ENCODE measurements at regions not wholly inside any gene's neighbourhood (a gene's known extent, or its start where the extent isn't known, plus 50 kb on each side); places are given as distances from the start of the nearest gene placed in this dataset.
A peak's percentile ranks its signal among the peaks of the same experiment; 100 is the strongest.
"Not testable (repeated sequence)": the region's sequence is repeated elsewhere in the genome, so short reads cannot be mapped to it uniquely, and the experiment has no call there.

DNA sequence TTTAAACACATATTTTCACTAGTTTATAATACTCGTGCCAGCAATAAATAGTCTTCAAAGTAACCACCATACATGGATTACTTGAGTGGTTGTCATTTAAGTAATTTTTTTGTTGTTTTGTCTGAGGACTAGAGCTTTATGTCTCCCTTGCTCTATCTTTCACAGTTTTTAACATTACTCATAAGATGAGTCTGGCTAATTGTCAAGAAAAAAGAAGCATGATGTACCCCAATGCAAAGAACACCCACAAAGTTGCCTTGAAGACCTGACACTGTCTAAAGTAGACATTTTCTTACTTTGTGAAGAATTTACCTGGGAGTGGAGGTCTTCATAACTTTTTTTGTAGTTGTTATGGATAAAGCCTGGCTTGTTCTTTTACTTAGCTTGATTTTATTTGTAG, 210.4 kb upstream of the BRINP3 start:
- WGBS, 10 experiments: 8 to 100% (median 52%) methylated on average over 1 of the region's 1 CpG; no CpG with 5 or more reads in 2 of the 10 experiments
- no peak for ATAC-seq (replicated peaks in 6 of 8)

DNA sequence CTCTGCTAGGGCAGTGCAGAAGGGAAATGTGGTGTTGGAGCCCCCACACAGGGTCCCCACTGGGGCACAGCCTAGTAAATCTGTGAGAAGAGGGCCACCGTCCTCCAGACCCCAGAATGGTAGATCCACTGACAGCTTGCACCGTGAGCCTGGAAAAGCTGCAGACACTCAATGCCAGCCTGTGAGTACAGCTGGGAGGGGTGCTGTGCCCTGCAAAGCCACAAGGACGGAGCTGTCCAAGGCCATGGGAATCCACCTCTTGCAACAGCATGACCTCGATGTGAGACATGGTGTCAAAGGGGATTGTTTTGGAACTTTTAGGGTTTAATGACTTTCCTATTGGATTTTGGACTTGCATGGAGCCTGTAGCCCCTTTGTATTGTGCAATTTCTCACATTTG, 220.8 kb upstream of the BRINP3 start:
- 20 to 94% (median 74%) methylated on average over 2 to 3 of the region's 4 CpGs; no CpG with 5 or more reads in 5 of the 10 experiments for WGBS, 10 experiments
- ATAC-seq (replicated peaks in 6 of 8); H3K4me3 ChIP-seq; H3K4me1 ChIP-seq (replicated peaks in 1 of 2); in situ Hi-C loops (cut with MboI; ENCODE audit: low pct_unique_long_range_greater_than_20kb in 2 of 9, low sequenced_read_pairs in 9 of 9, unreplicated experiment in 9 of 9); H3K27ac ChIP-seq: not testable (repeated sequence)

More for the DNA sequence above, 210.4 kb upstream of the BRINP3 start:
- H3K4me1 ChIP-seq (replicated peaks in 1 of 2): no peaks in the 10 kb centered on the region
- no peak overlapping the region for H3K4me3 ChIP-seq
- no peak overlapping the region for H3K27ac ChIP-seq
- in situ Hi-C loops (cut with MboI; ENCODE audit: low pct_unique_long_range_greater_than_20kb in 2 of 9, low sequenced_read_pairs in 9 of 9, unreplicated experiment in 9 of 9): no loop called here

DNA sequence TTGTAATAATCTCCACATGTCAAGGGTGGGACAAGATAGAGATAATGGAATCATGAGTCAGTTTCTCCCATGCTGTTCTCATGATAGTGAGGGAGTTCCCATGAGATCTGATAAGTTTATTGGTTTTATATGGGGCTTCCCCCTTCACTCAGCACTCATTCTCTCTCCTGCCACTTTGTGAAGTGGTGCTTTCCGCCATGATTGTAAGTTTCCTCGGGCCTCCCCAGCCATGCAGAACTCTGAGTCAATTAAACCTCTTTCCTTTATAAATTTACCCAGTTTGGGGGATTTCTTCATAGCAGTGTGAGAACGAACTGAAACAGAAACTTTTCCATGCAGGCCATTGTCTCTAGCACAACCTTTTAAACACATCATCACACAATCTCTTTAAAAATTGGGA, 221.5 kb upstream of the BRINP3 start:
- ATAC-seq (replicated peaks in 6 of 8): no peak
- no peak overlapping the region for H3K4me3 ChIP-seq
- H3K4me1 ChIP-seq (replicated peaks in 1 of 2): no peaks in the 10 kb centered on the region
- no peak overlapping the region for H3K27ac ChIP-seq
- in situ Hi-C loops (cut with MboI; ENCODE audit: low pct_unique_long_range_greater_than_20kb in 2 of 9, low sequenced_read_pairs in 9 of 9, unreplicated experiment in 9 of 9): no loop called here
- WGBS, 10 experiments: 0 to 90% (median 61%) methylated on average over 1 to 3 of the region's 3 CpGs

DNA sequence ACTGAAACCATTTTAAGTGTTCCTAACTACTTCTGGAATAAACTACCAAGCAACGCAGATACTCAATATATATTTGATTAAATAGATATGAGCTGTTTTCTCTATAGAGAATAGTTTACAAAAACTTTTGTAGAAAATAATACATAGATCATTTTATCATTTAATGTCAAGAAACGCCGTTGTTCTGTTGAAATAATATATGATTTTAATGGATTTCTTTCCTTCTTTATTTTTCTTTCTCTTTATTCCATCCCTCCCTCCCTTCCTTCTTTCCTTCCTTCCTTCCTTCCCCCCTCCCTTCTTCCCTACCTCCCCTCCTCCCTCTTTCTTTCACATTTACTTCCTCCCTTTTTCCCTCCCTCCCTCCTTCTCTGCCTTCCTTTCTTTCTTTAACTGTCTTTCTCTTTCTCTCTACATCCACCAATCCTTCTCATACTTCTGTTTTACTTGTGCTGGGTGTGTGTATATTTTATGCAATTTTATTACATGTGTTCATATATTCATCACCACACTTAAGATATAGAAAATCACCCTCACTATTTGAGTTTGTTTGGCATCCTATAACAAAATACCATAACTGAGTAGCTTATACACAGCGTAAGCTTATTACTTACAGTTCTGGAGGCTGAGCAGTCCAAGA, 230.9 kb upstream of the BRINP3 start:
- Histone ChIP-seq H3K4me1 (replicated peaks in 1 of 2) (no peaks in the 10 kb centered on the region), H3K27ac (no peak overlapping the region), H3K4me3 (no peak overlapping the region)
- WGBS, 10 experiments: 0 to 100% (median 92%) methylated on average over 2 to 4 of the region's 4 CpGs; no CpG with 5 or more reads in 1 of the 10 experiments
- no peak for ATAC-seq (replicated peaks in 6 of 8)
- in situ Hi-C loops (cut with MboI; ENCODE audit: low pct_unique_long_range_greater_than_20kb in 2 of 9, low sequenced_read_pairs in 9 of 9, unreplicated experiment in 9 of 9): no loop called here

DNA sequence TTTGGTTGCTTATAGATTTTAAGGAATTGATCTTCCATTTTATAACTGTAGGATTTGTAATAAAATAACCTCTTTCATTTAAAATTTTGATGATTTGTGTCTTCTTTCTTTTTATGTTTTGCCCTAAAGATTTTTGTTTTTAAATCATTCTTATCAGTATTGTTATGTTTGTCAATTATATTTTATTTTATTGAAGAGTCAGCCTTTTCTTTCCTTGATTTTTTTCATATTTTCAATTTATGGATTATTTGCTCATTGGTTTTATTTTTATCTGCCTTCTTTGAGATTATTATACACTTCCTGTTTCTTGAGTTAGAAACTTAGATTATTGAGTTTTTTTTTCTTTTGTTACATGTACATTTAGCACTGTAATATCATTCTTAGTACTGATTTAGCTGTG, 233.4 kb upstream of the BRINP3 start:
- in situ Hi-C loops (cut with MboI; ENCODE audit: low pct_unique_long_range_greater_than_20kb in 2 of 9, low sequenced_read_pairs in 9 of 9, unreplicated experiment in 9 of 9): no loop called here
- Histone ChIP-seq H3K4me3 (no peak overlapping the region), H3K27ac (no peak overlapping the region), H3K4me1 (replicated peaks in 1 of 2) (no peaks in the 10 kb centered on the region)
- no peak for ATAC-seq (replicated peaks in 6 of 8)

DNA sequence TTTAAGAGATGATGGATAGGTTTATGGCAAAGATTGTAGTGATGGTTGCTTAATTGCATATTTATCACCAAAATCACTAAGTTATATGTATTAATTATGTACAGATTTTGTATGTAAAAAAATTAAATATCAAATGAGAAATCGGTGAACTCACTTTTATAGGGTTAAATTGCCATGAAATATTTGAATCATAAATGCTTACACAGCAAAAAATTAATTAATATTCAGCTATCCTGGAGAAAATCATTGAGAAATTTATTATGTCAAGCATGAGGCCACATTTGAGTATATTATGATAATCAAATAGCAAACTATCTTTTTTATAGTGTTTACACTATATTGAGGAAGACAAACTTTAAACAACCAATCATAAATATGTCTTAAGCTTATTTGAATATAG, 239.4 kb upstream of the BRINP3 start:
- Histone ChIP-seq H3K4me3 (no peak overlapping the region), H3K4me1 (replicated peaks in 1 of 2) (no peaks in the 10 kb centered on the region), H3K27ac (no peak overlapping the region)
- in situ Hi-C loops (cut with MboI; ENCODE audit: low pct_unique_long_range_greater_than_20kb in 2 of 9, low sequenced_read_pairs in 9 of 9, unreplicated experiment in 9 of 9): no loop called here
- no peak for ATAC-seq (replicated peaks in 6 of 8)
- 0 to 89% (median 58%) methylated on average over 1 of the region's 1 CpG for whole genome bisulfite sequencing, 10 experiments

DNA sequence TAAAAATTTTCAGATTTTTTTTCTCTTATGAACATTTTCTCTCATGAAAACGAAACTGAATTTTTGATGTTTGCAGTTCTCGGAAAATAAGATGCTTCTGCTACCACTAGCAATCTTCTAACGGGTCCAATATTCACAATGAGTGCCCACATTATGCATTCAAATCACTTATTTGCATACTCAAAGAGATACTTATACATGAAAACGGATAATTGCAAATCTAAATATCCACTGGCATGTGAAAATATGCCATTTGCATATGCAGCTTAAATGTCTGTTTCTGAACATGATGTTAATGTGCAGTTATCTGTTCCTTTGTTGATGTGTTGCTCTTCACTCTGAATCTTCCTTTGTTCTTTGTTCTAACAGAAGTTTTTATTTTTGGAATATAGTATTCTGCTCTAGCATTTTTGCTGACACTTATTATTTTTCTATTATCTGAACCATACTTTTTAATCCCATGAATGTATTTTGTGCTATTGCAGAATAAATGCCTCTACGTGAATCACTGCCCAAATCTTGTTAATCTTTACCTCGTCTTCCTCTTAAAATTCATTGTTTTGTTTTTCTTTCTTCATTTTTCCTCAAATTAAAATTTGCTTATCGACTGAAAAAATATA, 259.4 kb upstream of the BRINP3 start:
- H3K4me1 ChIP-seq (replicated peaks in 1 of 2): no peaks in the 10 kb centered on the region
- WGBS, 10 experiments: 10 to 84% (median 70%) methylated on average over 6 to 7 of the region's 7 CpGs
- in situ Hi-C loops (cut with MboI; ENCODE audit: low pct_unique_long_range_greater_than_20kb in 2 of 9, low sequenced_read_pairs in 9 of 9, unreplicated experiment in 9 of 9): no loop called here
- H3K4me3 ChIP-seq: no peak overlapping the region
- peak in 1 of 8 experiments; percentile 35 for ATAC-seq (replicated peaks in 6 of 8)
- no peak overlapping the region for H3K27ac ChIP-seq

DNA sequence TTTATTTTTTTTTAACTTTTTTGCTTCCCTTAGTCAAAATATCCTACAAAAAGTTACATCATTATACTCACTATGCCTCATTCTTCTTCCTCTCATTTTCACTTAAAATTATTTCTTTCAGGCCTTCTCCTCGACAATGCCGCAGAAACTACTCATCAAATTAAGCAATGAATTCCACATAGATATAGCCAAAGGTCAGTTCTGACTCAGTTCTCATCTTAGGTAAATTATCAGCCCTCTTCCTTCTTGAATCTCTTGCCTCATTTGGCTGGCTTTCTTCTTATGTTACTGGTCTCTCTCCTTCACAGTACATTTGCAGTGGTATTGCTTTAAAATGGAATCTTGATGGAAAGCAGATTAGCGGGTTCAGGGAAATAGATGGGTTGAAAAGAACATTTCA, 260.7 kb upstream of the BRINP3 start:
- no peak overlapping the region for H3K4me3 ChIP-seq
- no peak for ATAC-seq (replicated peaks in 6 of 8)
- in situ Hi-C loops (cut with MboI; ENCODE audit: low pct_unique_long_range_greater_than_20kb in 2 of 9, low sequenced_read_pairs in 9 of 9, unreplicated experiment in 9 of 9): no loop called here
- H3K4me1 ChIP-seq (replicated peaks in 1 of 2): no peaks in the 10 kb centered on the region
- 19 to 100% (median 84%) methylated on average over 1 to 3 of the region's 3 CpGs for WGBS, 10 experiments
- no peak overlapping the region for H3K27ac ChIP-seq

DNA sequence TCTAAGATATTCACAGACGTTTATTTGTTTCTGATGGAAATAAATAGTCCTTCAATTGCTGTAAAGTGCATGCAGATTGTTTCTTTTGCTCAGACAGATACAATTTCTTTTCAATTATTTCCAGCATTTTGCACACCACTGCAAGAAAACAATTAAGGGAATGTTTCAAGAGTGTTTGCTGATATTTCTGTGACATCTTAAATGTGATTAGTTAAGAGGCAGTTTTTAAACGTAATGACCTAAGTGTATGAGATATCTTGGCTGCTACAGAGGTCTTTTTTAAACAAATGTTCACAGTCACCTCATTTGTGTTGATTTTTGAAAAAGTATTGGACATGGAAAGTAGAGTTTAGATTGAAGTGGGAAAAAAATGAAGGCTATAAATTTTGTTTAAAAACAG, 262.3 kb upstream of the BRINP3 start:
- in situ Hi-C loops (cut with MboI; ENCODE audit: low pct_unique_long_range_greater_than_20kb in 2 of 9, low sequenced_read_pairs in 9 of 9, unreplicated experiment in 9 of 9): no loop called here
- no peak for ATAC-seq (replicated peaks in 6 of 8)
- no peak overlapping the region for H3K27ac ChIP-seq
- no peaks in the 10 kb centered on the region for H3K4me1 ChIP-seq (replicated peaks in 1 of 2)
- no peak overlapping the region for H3K4me3 ChIP-seq
- 0 to 100% (median 72%) methylated on average over 1 to 2 of the region's 2 CpGs for WGBS, 10 experiments

DNA sequence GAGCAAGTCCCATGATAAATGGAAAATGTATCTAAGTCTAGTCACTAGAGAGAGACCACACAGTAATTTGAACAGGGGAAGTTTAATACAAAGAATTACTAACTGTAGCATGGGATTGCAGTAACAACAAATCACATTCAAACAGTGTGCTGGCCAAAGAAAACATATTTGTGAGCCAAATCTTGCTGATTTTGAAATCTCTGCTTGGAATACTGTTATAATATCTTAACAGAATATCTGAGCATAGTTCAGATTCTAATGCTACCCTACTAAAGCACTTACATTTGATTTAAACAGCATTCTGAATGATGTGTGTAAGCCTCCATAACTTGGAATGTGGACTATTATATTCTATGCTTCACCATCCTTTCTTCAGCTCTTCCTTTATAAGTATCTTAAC, 270.0 kb upstream of the BRINP3 start:
- no peak for ATAC-seq (replicated peaks in 6 of 8)
- Histone ChIP-seq H3K4me3 (no peak overlapping the region), H3K27ac (no peak overlapping the region), H3K4me1 (replicated peaks in 1 of 2) (no peaks in the 10 kb centered on the region)
- in situ Hi-C loops (cut with MboI; ENCODE audit: low pct_unique_long_range_greater_than_20kb in 2 of 9, low sequenced_read_pairs in 9 of 9, unreplicated experiment in 9 of 9): no loop called here

DNA sequence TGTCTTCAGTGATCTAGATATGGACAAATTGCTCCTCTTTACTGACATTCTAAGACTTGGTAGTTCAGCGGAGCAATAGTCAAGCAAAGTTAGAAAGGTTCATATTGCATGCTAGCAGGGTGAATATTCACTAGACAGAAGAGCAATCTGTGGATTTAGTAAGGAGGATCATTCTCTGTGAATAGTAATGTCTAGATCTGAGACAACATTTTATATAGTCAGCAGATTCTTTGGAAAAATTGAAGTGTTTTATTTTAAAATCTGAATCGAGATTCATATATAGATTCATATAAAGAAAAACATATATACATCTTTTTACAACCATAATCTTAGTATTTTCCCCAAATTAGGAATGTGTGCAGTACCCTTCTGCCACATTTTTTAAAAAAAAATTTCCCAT, 274.5 kb upstream of the BRINP3 start:
- no peak for ATAC-seq (replicated peaks in 6 of 8)
- in situ Hi-C loops (cut with MboI; ENCODE audit: low pct_unique_long_range_greater_than_20kb in 2 of 9, low sequenced_read_pairs in 9 of 9, unreplicated experiment in 9 of 9): no loop called here
- WGBS, 10 experiments: 0 to 96% (median 59%) methylated on average over 1 to 2 of the region's 2 CpGs; no CpG with 5 or more reads in 2 of the 10 experiments
- no peak overlapping the region for H3K27ac ChIP-seq
- H3K4me3 ChIP-seq: no peak overlapping the region
- no peaks in the 10 kb centered on the region for H3K4me1 ChIP-seq (replicated peaks in 1 of 2)

DNA sequence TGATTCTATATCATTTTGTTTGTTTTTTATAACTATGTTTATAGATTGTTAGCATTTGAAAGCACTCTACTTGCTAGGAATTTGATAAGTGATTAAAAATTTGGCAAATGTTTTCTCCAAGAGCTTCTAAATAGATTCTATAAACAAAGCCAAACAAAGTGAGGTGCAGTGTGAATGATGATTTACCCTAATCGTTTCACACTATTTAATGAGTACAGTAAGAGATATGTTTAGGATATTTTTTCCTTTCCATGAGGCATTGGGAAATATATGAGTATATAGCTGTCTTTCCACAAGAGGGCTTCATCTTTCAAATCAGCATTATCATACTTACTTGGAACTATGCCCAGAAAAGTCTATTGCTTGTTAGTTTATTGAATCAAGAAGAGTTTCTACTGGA, 277.0 kb upstream of the BRINP3 start:
- in situ Hi-C loops (cut with MboI; ENCODE audit: low pct_unique_long_range_greater_than_20kb in 2 of 9, low sequenced_read_pairs in 9 of 9, unreplicated experiment in 9 of 9): no loop called here
- H3K27ac ChIP-seq: no peak overlapping the region
- H3K4me3 ChIP-seq: no peak overlapping the region
- no peaks in the 10 kb centered on the region for H3K4me1 ChIP-seq (replicated peaks in 1 of 2)
- ATAC-seq (replicated peaks in 6 of 8): peak in 1 of 8 experiments; percentile 30
- WGBS, 10 experiments: 0 to 100% (median 32%) methylated on average over 1 of the region's 1 CpG; no CpG with 5 or more reads in 2 of the 10 experiments

DNA sequence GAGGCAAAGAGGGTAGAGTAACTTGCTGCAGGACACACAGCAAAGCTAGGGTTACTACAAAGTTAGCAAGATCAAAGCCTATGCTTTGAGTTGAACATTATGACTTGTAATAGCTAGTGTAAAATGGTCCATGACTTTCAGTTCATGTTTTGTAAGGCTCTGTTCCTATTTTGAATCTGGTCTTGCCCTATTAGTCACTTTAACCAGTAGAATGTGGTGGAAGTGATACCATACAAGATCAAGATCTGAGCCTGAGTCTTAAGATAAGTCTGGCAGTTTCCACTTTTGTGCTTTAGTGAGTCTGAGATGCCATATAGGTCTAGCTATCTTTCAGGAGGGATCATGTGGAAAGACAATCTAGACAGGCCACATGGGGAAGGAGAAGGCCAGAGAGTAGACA, 282.1 kb upstream of the BRINP3 start:
- Histone ChIP-seq H3K4me3 (no peak overlapping the region), H3K4me1 (replicated peaks in 1 of 2) (no peaks in the 10 kb centered on the region), H3K27ac (no peak overlapping the region)
- no peak for ATAC-seq (replicated peaks in 6 of 8)
- in situ Hi-C loops (cut with MboI; ENCODE audit: low pct_unique_long_range_greater_than_20kb in 2 of 9, low sequenced_read_pairs in 9 of 9, unreplicated experiment in 9 of 9): no loop called here

DNA sequence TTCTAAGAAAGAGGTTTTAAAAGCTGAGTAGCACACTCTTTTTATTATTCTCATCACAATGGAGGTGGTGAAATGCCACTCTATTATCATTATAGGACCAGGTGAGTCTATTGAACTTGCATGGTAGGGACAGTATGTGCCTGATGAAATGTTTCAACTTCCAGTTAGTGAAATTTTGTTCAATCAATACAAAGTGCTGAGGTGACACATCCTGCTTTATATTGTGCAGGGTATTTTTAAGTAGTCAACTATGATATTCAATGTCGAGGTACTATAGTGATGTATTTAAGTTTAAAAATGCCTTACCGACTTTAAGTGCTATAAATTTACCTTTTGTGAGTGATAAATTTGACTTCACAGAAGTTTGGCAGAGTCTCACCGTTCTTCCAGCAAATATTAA, 284.7 kb upstream of the BRINP3 start:
- Histone ChIP-seq H3K27ac (no peak overlapping the region), H3K4me3 (no peak overlapping the region), H3K4me1 (replicated peaks in 1 of 2) (no peaks in the 10 kb centered on the region)
- no peak for ATAC-seq (replicated peaks in 6 of 8)
- in situ Hi-C loops (cut with MboI; ENCODE audit: low pct_unique_long_range_greater_than_20kb in 2 of 9, low sequenced_read_pairs in 9 of 9, unreplicated experiment in 9 of 9): no loop called here
- 7 to 100% (median 85%) methylated on average over 1 to 3 of the region's 3 CpGs for WGBS, 10 experiments
